ENCODE measurements at regions not wholly inside any gene's neighbourhood (a gene's known extent, or its start where the extent isn't known, plus 50 kb on each side); places are given as distances from the start of the nearest gene placed in this dataset.

- DNase-seq = no peak
- Mint-ChIP-seq H3K9me3 (no peaks in the 10 kb centered on the region), H3K27ac (no peak overlapping the region), H3K4me1 (peaks cover 2% of the 10 kb centered on the region), H3K36me3 (ENCODE audit: low read depth) (no peaks in the 10 kb centered on the region), H3K27me3 (peaks cover 65% of the 10 kb centered on the region), H3K4me3 (no peak overlapping the region)
- ChIA-PET POLR2A (interaction anchor here (0.7 kb wide), 1 partner anchor 1207 kb away, joined by 3 read pairs; no protein-coding TSS in a partner anchor), CTCF (no interaction called here)
These were observed 298.9 kb downstream of the TFAP2C start for GRCh38 chr20:56928007-56928406.

- Mint-ChIP-seq H3K4me3 (no peak overlapping the region), H3K4me1 (peaks cover 2% of the 10 kb centered on the region), H3K9me3 (no peaks in the 10 kb centered on the region), H3K27ac (no peak overlapping the region), H3K27me3 (peaks cover 52% of the 10 kb centered on the region), H3K36me3 (ENCODE audit: low read depth) (no peaks in the 10 kb centered on the region)
- CTCF ChIA-PET = no interaction called here
- POLR2A ChIA-PET = no interaction called here
- no peak for DNase-seq
These were observed 300.5 kb downstream of the TFAP2C start for GRCh38 chr20:56929606-56930005.

GRCh38 chr20:56930876-56931275 is 301.8 kb downstream of the TFAP2C start:
- Mint-ChIP-seq H3K4me3 (no peak overlapping the region), H3K27me3 (peaks cover 41% of the 10 kb centered on the region), H3K36me3 (ENCODE audit: low read depth) (no peaks in the 10 kb centered on the region), H3K9me3 (no peaks in the 10 kb centered on the region), H3K4me1 (no peaks in the 10 kb centered on the region), H3K27ac (no peak overlapping the region)
- ChIA-PET POLR2A (no interaction called here), CTCF (no interaction called here)
- no peak for DNase-seq

- Mint-ChIP-seq H3K9me3 (no peaks in the 10 kb centered on the region), H3K4me1 (no peaks in the 10 kb centered on the region), H3K27me3 (peaks cover 22% of the 10 kb centered on the region), H3K36me3 (ENCODE audit: low read depth) (no peaks in the 10 kb centered on the region), H3K27ac (no peak overlapping the region), H3K4me3 (no peak overlapping the region)
- ChIA-PET CTCF (no interaction called here), POLR2A (no interaction called here)
- no peak for DNase-seq
These were observed 303.6 kb downstream of the TFAP2C start for GRCh38 chr20:56932575-56933330.

GRCh38 chr20:56933331-56933698 is 304.2 kb downstream of the TFAP2C start:
- Mint-ChIP-seq H3K4me1 (no peaks in the 10 kb centered on the region), H3K4me3 (no peak overlapping the region), H3K27ac (no peak overlapping the region), H3K27me3 (peaks cover 17% of the 10 kb centered on the region), H3K36me3 (ENCODE audit: low read depth) (no peaks in the 10 kb centered on the region), H3K9me3 (no peaks in the 10 kb centered on the region)
- no peak for DNase-seq
- ChIA-PET POLR2A (no interaction called here), CTCF (no interaction called here)

- H3K36me3 Mint-ChIP-seq (ENCODE audit: low read depth) = no peaks in the 10 kb centered on the region
- no peak for DNase-seq
- no peaks in the 10 kb centered on the region for H3K4me1 Mint-ChIP-seq
- H3K9me3 Mint-ChIP-seq = no peaks in the 10 kb centered on the region
- CTCF ChIA-PET = no interaction called here
- H3K27me3 Mint-ChIP-seq = peaks cover 6% of the 10 kb centered on the region
- no peak overlapping the region for H3K4me3 Mint-ChIP-seq
- no peak overlapping the region for H3K27ac Mint-ChIP-seq
- POLR2A ChIA-PET = no interaction called here
These were observed 305.8 kb downstream of the TFAP2C start for GRCh38 chr20:56934888-56935287.

- Mint-ChIP-seq H3K9me3 (no peaks in the 10 kb centered on the region), H3K36me3 (ENCODE audit: low read depth) (no peaks in the 10 kb centered on the region), H3K4me3 (no peak overlapping the region), H3K27me3 (peaks cover 3% of the 10 kb centered on the region), H3K27ac (no peak overlapping the region), H3K4me1 (no peaks in the 10 kb centered on the region)
- DNase-seq = no peak
- CTCF ChIA-PET = no interaction called here
- POLR2A ChIA-PET = no interaction called here
These were observed 311.4 kb downstream of the TFAP2C start for GRCh38 chr20:56940466-56940865.

GRCh38 chr20:56941101-56941686 is 312.1 kb downstream of the TFAP2C start:
- peaks cover 3% of the 10 kb centered on the region for H3K27me3 Mint-ChIP-seq
- ChIA-PET POLR2A (no interaction called here), CTCF (no interaction called here)
- no peaks in the 10 kb centered on the region for H3K9me3 Mint-ChIP-seq
- DNase-seq = no peak
- H3K4me1 Mint-ChIP-seq = no peaks in the 10 kb centered on the region
- no peaks in the 10 kb centered on the region for H3K36me3 Mint-ChIP-seq (ENCODE audit: low read depth)
- no peak overlapping the region for H3K4me3 Mint-ChIP-seq
- no peak overlapping the region for H3K27ac Mint-ChIP-seq

- ChIA-PET POLR2A (no interaction called here), CTCF (no interaction called here)
- no peaks in the 10 kb centered on the region for H3K36me3 Mint-ChIP-seq (ENCODE audit: low read depth)
- no peaks in the 10 kb centered on the region for H3K27me3 Mint-ChIP-seq
- H3K4me1 Mint-ChIP-seq = no peaks in the 10 kb centered on the region
- no peak overlapping the region for H3K27ac Mint-ChIP-seq
- no peak for DNase-seq
- H3K9me3 Mint-ChIP-seq = no peaks in the 10 kb centered on the region
- no peak overlapping the region for H3K4me3 Mint-ChIP-seq
These were observed 315.1 kb downstream of the TFAP2C start for GRCh38 chr20:56943946-56944945.

- no peak for DNase-seq
- no peaks in the 10 kb centered on the region for H3K36me3 Mint-ChIP-seq (ENCODE audit: low read depth)
- ChIA-PET CTCF (no interaction called here), POLR2A (no interaction called here)
- no peaks in the 10 kb centered on the region for H3K9me3 Mint-ChIP-seq
- no peaks in the 10 kb centered on the region for H3K27me3 Mint-ChIP-seq
- H3K4me3 Mint-ChIP-seq = no peak overlapping the region
- no peak overlapping the region for H3K27ac Mint-ChIP-seq
- no peaks in the 10 kb centered on the region for H3K4me1 Mint-ChIP-seq
These were observed 316.0 kb downstream of the TFAP2C start for GRCh38 chr20:56945057-56945456.

GRCh38 chr20:56945901-56946300 is 316.8 kb downstream of the TFAP2C start:
- POLR2A ChIA-PET = no interaction called here
- no peaks in the 10 kb centered on the region for H3K36me3 Mint-ChIP-seq (ENCODE audit: low read depth)
- no peaks in the 10 kb centered on the region for H3K9me3 Mint-ChIP-seq
- no peak overlapping the region for H3K4me3 Mint-ChIP-seq
- H3K4me1 Mint-ChIP-seq = no peaks in the 10 kb centered on the region
- H3K27ac Mint-ChIP-seq = no peak overlapping the region
- H3K27me3 Mint-ChIP-seq = no peaks in the 10 kb centered on the region
- CTCF ChIA-PET = no interaction called here
- no peak for DNase-seq

GRCh38 chr20:56949318-56949717 is 317.1 kb downstream of the BMP7 start:
- DNase-seq = no peak
- POLR2A ChIA-PET = no interaction called here
- no peaks in the 10 kb centered on the region for H3K9me3 Mint-ChIP-seq
- H3K36me3 Mint-ChIP-seq (ENCODE audit: low read depth) = no peaks in the 10 kb centered on the region
- CTCF ChIA-PET = no interaction called here
- H3K4me3 Mint-ChIP-seq = no peak overlapping the region
- no peak overlapping the region for H3K27ac Mint-ChIP-seq
- H3K27me3 Mint-ChIP-seq = peaks cover 4% of the 10 kb centered on the region
- H3K4me1 Mint-ChIP-seq = no peaks in the 10 kb centered on the region

GRCh38 chr20:56952258-56953047 is 314.0 kb downstream of the BMP7 start:
- no peak for DNase-seq
- Mint-ChIP-seq H3K9me3 (no peaks in the 10 kb centered on the region), H3K36me3 (ENCODE audit: low read depth) (no peaks in the 10 kb centered on the region)

More at GRCh38 chr20:56952258-56953047, 314.0 kb downstream of the BMP7 start:
- Mint-ChIP-seq H3K27ac (no peak overlapping the region), H3K27me3 (peaks cover 12% of the 10 kb centered on the region), H3K4me3 (no peak overlapping the region), H3K4me1 (no peaks in the 10 kb centered on the region)
- ChIA-PET POLR2A (no interaction called here), CTCF (no interaction called here)
